SU-DHL-6 (cell line): ENCODE measurements at regions not wholly inside any gene's neighbourhood (a gene's known extent, or its start where the extent isn't known, plus 50 kb on each side); places are given as distances from the start of the nearest gene placed in this dataset.
A peak's percentile ranks its signal among the peaks of the same experiment; 100 is the strongest.

ENCODE experiments used
- H2AFZ ChIP-seq: fragments of 200-600 bp; sonication (generic); 2 replicates; pipeline ENCODE4 v1.6.1; 2014; ENCODE audit warnings: low read depth, mild to moderate bottlenecking, moderate library complexity, mixed read lengths, antibody characterized with exemption, low read length; ENCODE audit not compliant: severe bottlenecking
- H3F3A ChIP-seq: fragments of 200-600 bp; shearing (Covaris generic); 2 replicates; pipeline ENCODE4 v1.6.0; 2016; ENCODE audit warnings: antibody characterized with exemption, mild to moderate bottlenecking; ENCODE audit not compliant: insufficient read depth
- H3K27ac ChIP-seq: fragments of 200-600 bp; sonication (generic); 2 replicates; pipeline ENCODE4 v1.5.1; 2016; ENCODE audit warnings: low read depth, mild to moderate bottlenecking, low read length, moderate library complexity, mixed read lengths
- H3K27me3 ChIP-seq: fragments of 200-600 bp; sonication (generic), shearing (Covaris generic); 2 replicates; pipeline ENCODE4 v1.6.0; 2014; ENCODE audit warnings: mild to moderate bottlenecking, low read length
- H3K36me3 ChIP-seq: fragments of 200-600 bp; sonication (generic); 2 replicates; pipeline ENCODE4 v1.6.1; 2014; ENCODE audit warnings: mild to moderate bottlenecking, low read length, mixed read lengths
- H3K4me2 ChIP-seq: fragments of 300-600, 200-600 bp; shearing (Covaris generic), sonication (generic); 2 replicates; pipeline ENCODE4 v1.6.0; 2014; ENCODE audit warnings: low read length, low read depth, mild to moderate bottlenecking; ENCODE audit not compliant: poor library complexity, severe bottlenecking
- H3K4me3 ChIP-seq: fragments of 200-600 bp; sonication (generic); 2 replicates; pipeline ENCODE4 v1.5.1; 2014; ENCODE audit warnings: antibody characterized with exemption, low read length, mild to moderate bottlenecking, mixed read lengths; ENCODE audit not compliant: insufficient read depth, poor library complexity, severe bottlenecking
- H3K79me2 ChIP-seq: fragments of 200-600 bp; sonication (generic); 2 replicates; pipeline ENCODE4 v1.6.1; 2014; ENCODE audit warnings: mild to moderate bottlenecking, low read length, moderate library complexity; ENCODE audit not compliant: insufficient read depth
- H3K9ac ChIP-seq: fragments of 200-600 bp; sonication (generic); 2 replicates; pipeline ENCODE4 v1.7.0; 2014; ENCODE audit warnings: mild to moderate bottlenecking, low read length
- H3K9me2 ChIP-seq: fragments of 200-600 bp; sonication (generic); replicated peaks from 2 replicates; pipeline ENCODE4 v1.6.1; 2014; ENCODE audit warnings: low read length; ENCODE audit not compliant: insufficient read depth
- H3K9me3 ChIP-seq: fragments of 200-600 bp; sonication (generic); 2 replicates; pipeline ENCODE4 v1.6.1; 2014; ENCODE audit warnings: low read length, mixed read lengths; ENCODE audit not compliant: insufficient read depth
- H4K20me1 ChIP-seq: fragments of 200-600 bp; sonication (generic); 2 replicates; pipeline ENCODE4 v1.6.1; 2014; ENCODE audit warnings: low read depth, mild to moderate bottlenecking, antibody characterized with exemption, low read length, moderate library complexity, mixed read lengths
- EZH2phosphoT487 ChIP-seq: fragments of 200-600 bp; sonication (generic), shearing (Covaris generic); conservative IDR thresholded peaks from 2 replicates; pipeline ENCODE4 v1.6.1; 2018; ENCODE audit warnings: mild to moderate bottlenecking, antibody characterized with exemption, low read length, moderate library complexity, mixed read lengths
- TF ChIP-seq, protein P1 (sequence below): fragments of 200-600 bp; sonication (generic); IDR thresholded peaks from one replicate; pipeline ENCODE4 v1.5.1; 2017; ENCODE audit warnings: antibody characterized with exemption, mild to moderate bottlenecking, low read length, moderate library complexity; ENCODE audit not compliant: insufficient read depth, poor library complexity, severe bottlenecking

DNA sequence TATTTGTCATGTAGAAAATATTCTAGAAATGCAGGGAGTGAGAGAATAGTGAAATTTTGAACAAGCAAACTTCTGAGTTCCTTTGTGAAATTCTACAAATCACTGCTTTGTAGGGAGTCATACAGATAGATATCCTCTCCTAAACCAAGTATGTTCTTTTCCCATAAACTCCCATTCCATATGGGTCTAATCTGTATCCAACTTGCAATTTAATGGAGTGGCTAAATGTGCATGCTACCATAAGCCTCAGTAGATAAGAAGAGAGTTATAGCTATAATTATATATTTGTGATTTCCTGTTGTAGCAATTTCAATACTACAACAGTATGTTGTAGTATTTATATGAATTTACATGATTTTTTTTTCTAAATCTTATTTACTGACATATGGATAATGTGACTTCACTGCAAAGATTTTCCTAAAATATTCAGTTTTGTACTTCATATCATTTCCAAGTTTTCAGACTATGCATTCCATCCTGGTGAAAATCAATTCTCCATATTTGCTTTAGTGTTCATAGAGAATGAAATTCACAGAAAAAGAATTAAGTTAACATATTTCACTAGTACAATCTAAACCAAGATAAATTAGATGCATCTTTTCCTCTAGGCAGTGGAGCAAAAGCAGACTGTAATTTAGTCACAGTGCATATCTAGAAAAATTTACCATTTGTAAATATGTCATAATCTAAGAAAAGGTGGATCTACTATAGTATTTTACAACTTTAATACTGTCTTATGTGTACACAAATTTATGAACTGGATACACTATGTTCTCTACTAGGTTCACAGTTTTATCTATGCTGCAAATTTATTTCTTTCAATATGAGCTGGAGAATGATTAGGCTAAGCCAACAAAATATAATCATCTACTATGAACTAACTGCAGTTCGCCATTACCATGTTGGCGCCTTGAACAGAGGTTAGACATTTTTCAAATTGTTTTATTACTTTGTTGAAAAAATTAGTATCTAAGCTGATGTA, 372.9 kb upstream of the NDST3 start:
- no peaks in the 10 kb centered on the region for H3F3A ChIP-seq
- H3K9me2 ChIP-seq: no peaks in the 10 kb centered on the region
- H3K36me3 ChIP-seq: no peaks in the 10 kb centered on the region
- H3K79me2 ChIP-seq: no peaks in the 10 kb centered on the region
- H2AFZ ChIP-seq: no peak overlapping the region
- no peak overlapping the region for H3K9ac ChIP-seq
- no peaks in the 10 kb centered on the region for H4K20me1 ChIP-seq
- H3K4me3 ChIP-seq: no peak overlapping the region
- H3K9me3 ChIP-seq: no peaks in the 10 kb centered on the region
- no peaks in the 10 kb centered on the region for H3K27me3 ChIP-seq
- H3K27ac ChIP-seq: no peak overlapping the region
- H3K4me2 ChIP-seq: no peak overlapping the region
- TF ChIP-seq, protein P1, sequence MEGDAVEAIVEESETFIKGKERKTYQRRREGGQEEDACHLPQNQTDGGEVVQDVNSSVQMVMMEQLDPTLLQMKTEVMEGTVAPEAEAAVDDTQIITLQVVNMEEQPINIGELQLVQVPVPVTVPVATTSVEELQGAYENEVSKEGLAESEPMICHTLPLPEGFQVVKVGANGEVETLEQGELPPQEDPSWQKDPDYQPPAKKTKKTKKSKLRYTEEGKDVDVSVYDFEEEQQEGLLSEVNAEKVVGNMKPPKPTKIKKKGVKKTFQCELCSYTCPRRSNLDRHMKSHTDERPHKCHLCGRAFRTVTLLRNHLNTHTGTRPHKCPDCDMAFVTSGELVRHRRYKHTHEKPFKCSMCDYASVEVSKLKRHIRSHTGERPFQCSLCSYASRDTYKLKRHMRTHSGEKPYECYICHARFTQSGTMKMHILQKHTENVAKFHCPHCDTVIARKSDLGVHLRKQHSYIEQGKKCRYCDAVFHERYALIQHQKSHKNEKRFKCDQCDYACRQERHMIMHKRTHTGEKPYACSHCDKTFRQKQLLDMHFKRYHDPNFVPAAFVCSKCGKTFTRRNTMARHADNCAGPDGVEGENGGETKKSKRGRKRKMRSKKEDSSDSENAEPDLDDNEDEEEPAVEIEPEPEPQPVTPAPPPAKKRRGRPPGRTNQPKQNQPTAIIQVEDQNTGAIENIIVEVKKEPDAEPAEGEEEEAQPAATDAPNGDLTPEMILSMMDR: no peak
- no peak for TF ChIP-seq EZH2phosphoT487

- Histone ChIP-seq H3K9me2 (no peaks in the 10 kb centered on the region), H3K9me3 (no peaks in the 10 kb centered on the region), H3K4me2 (peak overlapping the region; percentile 34), H3K27ac (no peak overlapping the region), H2AFZ (peak overlapping the region; percentile 68), H3K79me2 (no peaks in the 10 kb centered on the region), H3K36me3 (no peaks in the 10 kb centered on the region), H3K27me3 (no peaks in the 10 kb centered on the region), H3K9ac (no peak overlapping the region), H3F3A (no peaks in the 10 kb centered on the region), H4K20me1 (no peaks in the 10 kb centered on the region), H3K4me3 (no peak overlapping the region)
- TF ChIP-seq, protein P1: no peak
- no peak for TF ChIP-seq EZH2phosphoT487
Observed at GRCh38 chr4:117664706-117665444, 369.4 kb upstream of the NDST3 start.

GRCh38 chr4:117676153-117676552, 358.1 kb upstream of the NDST3 start:
- Histone ChIP-seq H3K4me2 (no peak overlapping the region), H3K9me3 (no peaks in the 10 kb centered on the region), H3K4me3 (no peak overlapping the region), H3F3A (no peaks in the 10 kb centered on the region), H3K27ac (no peak overlapping the region), H4K20me1 (no peaks in the 10 kb centered on the region), H3K9ac (no peak overlapping the region), H2AFZ (no peak overlapping the region), H3K79me2 (no peaks in the 10 kb centered on the region), H3K27me3 (no peaks in the 10 kb centered on the region), H3K9me2 (no peaks in the 10 kb centered on the region), H3K36me3 (no peaks in the 10 kb centered on the region)
- TF ChIP-seq, protein P1: no peak
- TF ChIP-seq EZH2phosphoT487: no peak
